ENCODE measurements at regions not wholly inside any gene's neighbourhood (a gene's known extent, or its start where the extent isn't known, plus 50 kb on each side); places are given as distances from the start of the nearest gene placed in this dataset.

DNA sequence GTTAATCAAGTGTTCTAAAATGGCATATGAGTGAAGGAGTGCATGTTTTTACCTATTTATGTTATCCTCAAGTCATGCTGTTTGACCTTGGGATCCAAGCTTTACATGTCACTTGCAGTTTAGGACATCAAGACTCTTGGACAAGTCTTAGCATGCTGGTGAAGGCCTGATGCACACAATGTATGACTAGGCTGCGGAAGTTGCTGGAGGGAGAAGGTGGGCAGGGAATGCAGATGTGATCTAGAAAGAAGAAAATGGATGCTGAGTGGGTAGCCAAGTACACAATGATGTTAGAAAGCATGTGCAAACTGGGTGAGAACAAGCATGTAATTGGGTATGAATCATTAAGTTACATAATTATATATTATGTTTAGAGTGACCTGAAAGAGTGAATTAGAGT lies 301.8 kb downstream of the BRINP2 start:
- H4K20me1 ChIP-seq (ENCODE audit: insufficient read depth), result no peaks in the 10 kb centered on the region
- no peak overlapping the region for H3K4me3 ChIP-seq
- intact Hi-C loops (cut with micrococcal nuclease; ENCODE audit: unreplicated experiment), result no loop called here
- H3K4me1 ChIP-seq (replicated peaks; ENCODE audit: insufficient read depth), result no peaks in the 10 kb centered on the region
- no peaks in the 10 kb centered on the region for H3K9me3 ChIP-seq (ENCODE audit: insufficient read depth, low read depth)
- no peak for DNase-seq
- no peak overlapping the region for H2AFZ ChIP-seq
- no peak overlapping the region for H3K27ac ChIP-seq
- no peaks in the 10 kb centered on the region for H3F3A ChIP-seq (ENCODE audit: insufficient read depth, low read depth)
- BruUV-seq (replicated peaks), result no TSS peak
- POLR2A ChIA-PET (ENCODE audit: unreplicated experiment), result no interaction called here
- H3K27me3 ChIP-seq (ENCODE audit: insufficient read depth, low read depth), result peaks cover 11% of the 10 kb centered on the region
- no peaks in the 10 kb centered on the region for H3K36me3 ChIP-seq (ENCODE audit: low read depth)
- TF ChIP-seq EZH2 (IDR thresholded peaks at IDR 0.05; ENCODE audit: low read depth), result no peak
- TF ChIP-seq, protein P1, sequence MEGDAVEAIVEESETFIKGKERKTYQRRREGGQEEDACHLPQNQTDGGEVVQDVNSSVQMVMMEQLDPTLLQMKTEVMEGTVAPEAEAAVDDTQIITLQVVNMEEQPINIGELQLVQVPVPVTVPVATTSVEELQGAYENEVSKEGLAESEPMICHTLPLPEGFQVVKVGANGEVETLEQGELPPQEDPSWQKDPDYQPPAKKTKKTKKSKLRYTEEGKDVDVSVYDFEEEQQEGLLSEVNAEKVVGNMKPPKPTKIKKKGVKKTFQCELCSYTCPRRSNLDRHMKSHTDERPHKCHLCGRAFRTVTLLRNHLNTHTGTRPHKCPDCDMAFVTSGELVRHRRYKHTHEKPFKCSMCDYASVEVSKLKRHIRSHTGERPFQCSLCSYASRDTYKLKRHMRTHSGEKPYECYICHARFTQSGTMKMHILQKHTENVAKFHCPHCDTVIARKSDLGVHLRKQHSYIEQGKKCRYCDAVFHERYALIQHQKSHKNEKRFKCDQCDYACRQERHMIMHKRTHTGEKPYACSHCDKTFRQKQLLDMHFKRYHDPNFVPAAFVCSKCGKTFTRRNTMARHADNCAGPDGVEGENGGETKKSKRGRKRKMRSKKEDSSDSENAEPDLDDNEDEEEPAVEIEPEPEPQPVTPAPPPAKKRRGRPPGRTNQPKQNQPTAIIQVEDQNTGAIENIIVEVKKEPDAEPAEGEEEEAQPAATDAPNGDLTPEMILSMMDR (conservative IDR thresholded peaks at IDR 0.05), result no peak
- no peak overlapping the region for H3K4me2 ChIP-seq
- CTCF ChIA-PET, result no interaction called here
- H3K79me2 ChIP-seq (ENCODE audit: low read depth), result no peaks in the 10 kb centered on the region
- no peaks in the 10 kb centered on the region for H3K9me2 ChIP-seq (ENCODE audit: insufficient read depth)

DNA sequence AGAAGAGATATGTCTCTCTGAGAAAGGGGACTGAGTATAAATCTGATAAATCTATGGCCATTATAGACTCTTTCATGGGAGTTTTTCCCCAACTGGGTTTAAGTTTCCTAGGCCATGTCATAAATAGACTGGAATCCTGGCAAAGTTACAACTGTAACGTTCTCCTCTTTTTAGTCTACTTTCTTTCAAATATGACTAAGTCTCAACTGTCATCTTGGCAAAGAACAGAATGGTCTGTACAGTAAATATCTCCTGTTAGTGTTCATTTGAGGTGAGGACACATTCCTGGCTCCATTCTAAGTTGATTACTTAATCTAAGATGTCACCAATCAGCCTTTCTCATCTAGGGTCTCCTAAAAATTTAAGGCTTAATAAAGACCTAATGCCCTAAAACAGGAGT lies 300.5 kb downstream of the BRINP2 start:
- BruUV-seq (replicated peaks), result no TSS peak
- ChIA-PET POLR2A (ENCODE audit: unreplicated experiment) (no interaction called here), CTCF (no interaction called here)
- H3K4me1 ChIP-seq (replicated peaks; ENCODE audit: insufficient read depth), result no peaks in the 10 kb centered on the region
- intact Hi-C loops (cut with micrococcal nuclease; ENCODE audit: unreplicated experiment), result no loop called here
- no peak for DNase-seq
- no peaks in the 10 kb centered on the region for H3K9me3 ChIP-seq (ENCODE audit: insufficient read depth, low read depth)
- no peaks in the 10 kb centered on the region for H3K79me2 ChIP-seq (ENCODE audit: low read depth)
- TF ChIP-seq EZH2 (IDR thresholded peaks at IDR 0.05; ENCODE audit: low read depth), result no peak
- TF ChIP-seq, protein P1 (conservative IDR thresholded peaks at IDR 0.05), result no peak
- H3K36me3 ChIP-seq (ENCODE audit: low read depth), result no peaks in the 10 kb centered on the region
- H4K20me1 ChIP-seq (ENCODE audit: insufficient read depth), result no peaks in the 10 kb centered on the region
- no peaks in the 10 kb centered on the region for H3F3A ChIP-seq (ENCODE audit: insufficient read depth, low read depth)
- no peak overlapping the region for H3K4me2 ChIP-seq
- H3K9me2 ChIP-seq (ENCODE audit: insufficient read depth), result no peaks in the 10 kb centered on the region
- H3K27me3 ChIP-seq (ENCODE audit: insufficient read depth, low read depth), result 0 out of 2 replicates have a peak, but pooled peaks cover 1% of the 10 kb centered on the region
- no peak overlapping the region for H3K27ac ChIP-seq
- no peak overlapping the region for H2AFZ ChIP-seq
- H3K4me3 ChIP-seq, result no peak overlapping the region

DNA sequence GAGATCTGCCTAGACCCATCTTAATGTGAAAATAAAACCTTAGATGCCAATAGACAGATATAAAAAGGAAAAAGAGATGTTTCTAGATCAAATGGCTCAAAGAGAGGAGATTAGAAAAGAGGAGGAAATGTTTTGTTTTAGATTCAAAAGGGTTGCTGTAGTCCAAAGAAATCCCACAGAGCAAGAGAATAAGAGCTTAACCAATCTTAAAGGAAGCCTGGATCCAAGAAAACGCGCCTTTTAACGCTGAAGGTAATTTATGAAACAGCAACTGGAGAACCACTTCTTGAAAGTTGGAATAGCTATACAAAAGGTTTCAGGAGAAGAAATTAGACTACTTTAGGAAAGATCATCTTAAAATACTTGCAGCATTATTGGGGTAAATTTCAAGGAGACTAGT lies 298.8 kb downstream of the BRINP2 start:
- H3K9me2 ChIP-seq (ENCODE audit: insufficient read depth), result no peaks in the 10 kb centered on the region
- H3K27me3 ChIP-seq (ENCODE audit: insufficient read depth, low read depth), result no peaks in the 10 kb centered on the region
- H3K4me3 ChIP-seq, result no peak overlapping the region
- no TSS peak for BruUV-seq (replicated peaks)
- no peaks in the 10 kb centered on the region for H3K36me3 ChIP-seq (ENCODE audit: low read depth)
- no peaks in the 10 kb centered on the region for H3K79me2 ChIP-seq (ENCODE audit: low read depth)
- no peak overlapping the region for H3K27ac ChIP-seq
- H3K9me3 ChIP-seq (ENCODE audit: insufficient read depth, low read depth), result no peaks in the 10 kb centered on the region
- no peaks in the 10 kb centered on the region for H3K4me1 ChIP-seq (replicated peaks; ENCODE audit: insufficient read depth)
- no peaks in the 10 kb centered on the region for H4K20me1 ChIP-seq (ENCODE audit: insufficient read depth)
- TF ChIP-seq EZH2 (IDR thresholded peaks at IDR 0.05; ENCODE audit: low read depth), result no peak
- TF ChIP-seq, protein P1 (conservative IDR thresholded peaks at IDR 0.05), result no peak
- ChIA-PET POLR2A (ENCODE audit: unreplicated experiment) (no interaction called here), CTCF (no interaction called here)
- no peaks in the 10 kb centered on the region for H3F3A ChIP-seq (ENCODE audit: insufficient read depth, low read depth)
- intact Hi-C loops (cut with micrococcal nuclease; ENCODE audit: unreplicated experiment), result no loop called here
- no peak overlapping the region for H3K4me2 ChIP-seq
- no peak for DNase-seq
- no peak overlapping the region for H2AFZ ChIP-seq

Data from PC-9 (cell line).